SW 1271 (cell line): ENCODE measurements at regions not wholly inside any gene's neighbourhood (a gene's known extent, or its start where the extent isn't known, plus 50 kb on each side); places are given as distances from the start of the nearest gene placed in this dataset.

ENCODE experiments used
- DNase-seq, 2 experiments: peaks; one replicate each; lab custom pipeline; 2025; lab: John Stamatoyannopoulos, UW

DNA sequence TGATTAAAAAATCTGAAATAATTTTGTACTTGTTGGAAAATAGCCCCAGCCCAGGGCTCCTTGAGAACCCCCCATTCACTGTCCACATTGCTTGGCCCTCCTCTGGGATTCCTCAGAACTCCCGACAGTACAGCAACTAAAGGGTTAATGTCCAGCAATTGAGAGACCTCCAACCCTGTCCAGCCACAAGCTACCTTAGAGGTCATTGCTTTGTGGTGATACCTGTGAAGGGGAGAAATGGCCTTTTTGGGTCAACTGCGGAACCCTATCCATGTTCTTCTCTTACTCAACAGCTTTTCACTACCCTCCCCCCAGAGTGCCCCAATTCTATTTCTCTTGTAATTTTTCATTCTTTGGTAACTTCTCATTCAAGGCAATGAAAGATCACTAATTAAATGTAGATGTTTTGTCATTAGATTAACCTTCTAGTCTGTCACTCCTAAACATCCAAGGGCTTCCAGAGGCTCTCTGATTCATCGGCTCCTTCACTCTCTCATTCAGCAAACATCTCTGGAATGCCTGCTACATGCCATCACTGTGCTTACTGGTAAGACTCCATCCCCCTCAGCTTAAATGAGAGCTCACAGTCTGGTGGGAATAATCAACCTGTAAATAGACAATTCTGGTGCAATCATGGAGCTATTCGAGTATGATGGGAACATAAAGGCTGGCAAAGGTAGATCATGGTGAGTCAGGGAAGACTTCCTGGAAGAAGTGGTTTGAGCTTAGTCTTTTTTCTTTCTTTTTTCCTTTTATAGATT, 241.4 kb upstream of the PGRMC2 start:
- peak; percentile 71 to 94 for DNase-seq

DNA sequence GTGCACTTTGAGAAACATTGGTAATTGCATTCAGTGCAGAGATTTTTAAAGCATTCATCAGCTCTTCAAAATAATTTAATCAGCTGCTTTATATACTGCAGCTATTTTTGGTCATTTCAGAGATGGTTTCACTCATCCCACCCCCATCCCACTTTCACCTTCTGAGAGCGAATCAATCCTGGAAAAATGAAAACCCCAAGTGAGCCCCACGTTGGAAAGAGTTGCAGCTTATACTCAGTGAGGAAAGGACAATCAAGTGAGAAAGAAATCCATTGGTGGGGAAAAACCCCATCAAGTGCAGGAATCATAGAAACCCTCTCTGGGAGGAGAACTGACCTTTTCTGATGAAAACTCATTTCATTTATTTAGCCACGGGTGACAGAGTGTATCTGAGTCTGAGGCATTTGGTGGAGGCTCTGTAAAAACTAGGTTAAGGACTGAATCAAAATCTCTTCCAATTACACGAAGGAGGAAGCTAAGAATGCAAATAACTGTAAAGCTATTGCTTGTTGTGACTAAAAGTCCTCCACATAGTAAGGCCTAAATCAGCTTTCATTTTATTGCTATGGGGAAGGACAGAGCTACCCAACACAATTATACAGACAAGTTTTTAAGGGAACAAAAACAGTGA, 240.4 kb upstream of the PGRMC2 start:
- DNase-seq, result no peak

DNA sequence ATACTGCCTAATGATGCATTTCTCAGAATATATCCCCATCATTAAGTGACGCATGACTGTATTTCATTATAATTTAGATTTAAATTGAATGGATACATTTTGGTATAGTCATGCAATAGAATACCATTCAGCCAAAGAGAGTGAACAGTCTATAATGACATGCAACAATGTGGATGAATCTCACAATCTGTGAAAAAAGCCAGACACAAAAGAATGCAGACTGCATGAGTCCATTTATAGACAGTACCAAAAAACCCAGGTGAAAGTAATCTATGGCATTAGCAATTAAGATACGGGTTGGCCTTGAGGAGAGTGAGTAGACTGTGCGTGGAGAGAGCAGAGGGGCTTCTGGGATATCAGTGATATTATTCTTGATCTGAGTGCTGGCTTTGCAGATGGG, 239.7 kb upstream of the PGRMC2 start:
- no peak for DNase-seq

DNA sequence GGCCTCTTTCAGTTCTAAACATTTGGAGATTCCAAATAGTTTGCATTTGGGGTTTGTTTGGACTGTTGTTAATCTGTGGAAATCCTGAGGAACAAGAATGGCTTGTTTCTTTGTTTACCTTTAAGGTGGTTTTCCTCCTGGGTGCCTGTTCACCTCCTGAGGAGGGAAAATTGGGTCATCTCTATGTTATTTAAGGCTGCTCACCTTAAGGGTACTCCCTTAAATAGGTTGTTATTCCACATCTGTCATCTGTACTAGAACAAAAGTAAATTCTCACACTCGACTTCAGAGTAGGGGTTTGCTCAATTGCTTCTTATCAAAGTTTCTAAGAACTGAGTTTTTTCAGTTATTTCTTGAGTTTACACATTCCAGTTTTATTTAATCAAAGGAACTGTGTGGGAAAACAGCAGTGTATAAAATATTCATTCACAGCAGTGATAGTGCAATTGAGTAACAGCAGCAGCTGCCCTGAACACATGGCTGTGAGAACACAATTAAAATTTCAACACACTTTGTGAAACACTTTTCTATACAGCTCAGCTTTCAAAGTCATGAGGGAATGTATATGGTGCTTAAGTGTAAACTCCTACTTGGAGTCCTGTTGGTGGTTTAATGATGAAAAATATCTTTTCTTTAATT, 238.5 kb upstream of the PGRMC2 start:
- no peak for DNase-seq

DNA sequence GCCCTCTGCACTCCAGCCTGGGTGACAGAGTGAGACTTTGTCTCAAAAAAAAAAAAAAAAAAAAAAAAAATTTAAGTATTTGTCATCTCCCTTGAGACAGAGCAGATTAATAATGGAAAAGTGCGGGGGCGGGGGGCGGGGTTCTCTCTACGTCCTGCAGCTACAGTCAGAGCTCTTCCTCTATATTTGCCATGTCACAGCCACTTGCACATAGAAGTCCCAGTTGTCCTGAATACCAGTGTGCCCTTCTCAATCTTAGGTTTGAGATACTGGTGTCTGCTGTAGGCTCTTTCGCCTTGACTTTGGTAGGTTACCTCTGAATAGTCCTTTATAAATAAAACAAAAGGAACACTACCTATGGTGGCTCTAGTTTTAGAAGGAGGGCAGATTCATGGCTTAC, 237.8 kb upstream of the PGRMC2 start:
- no peak for DNase-seq

DNA sequence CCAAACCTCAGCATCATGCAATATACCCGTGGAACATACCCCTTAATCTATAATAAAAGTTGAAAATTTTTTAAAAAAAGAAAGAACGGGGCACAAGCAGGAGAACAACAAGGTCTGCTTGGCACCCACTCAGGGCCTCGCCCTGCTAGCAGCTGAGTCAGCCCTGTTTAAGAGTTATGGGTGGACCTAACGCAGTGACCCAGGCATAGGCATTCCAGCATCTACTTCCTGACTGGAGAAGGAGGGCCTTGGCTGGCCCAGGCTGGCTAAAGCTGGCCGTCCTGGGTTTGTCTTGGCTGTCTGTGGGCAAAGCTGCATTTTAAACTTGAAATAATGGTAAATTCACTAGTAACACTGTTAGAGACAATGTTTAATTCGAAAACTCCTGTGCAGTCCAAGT, 236.7 kb upstream of the PGRMC2 start:
- DNase-seq, result peak; percentile 8 to 47

DNA sequence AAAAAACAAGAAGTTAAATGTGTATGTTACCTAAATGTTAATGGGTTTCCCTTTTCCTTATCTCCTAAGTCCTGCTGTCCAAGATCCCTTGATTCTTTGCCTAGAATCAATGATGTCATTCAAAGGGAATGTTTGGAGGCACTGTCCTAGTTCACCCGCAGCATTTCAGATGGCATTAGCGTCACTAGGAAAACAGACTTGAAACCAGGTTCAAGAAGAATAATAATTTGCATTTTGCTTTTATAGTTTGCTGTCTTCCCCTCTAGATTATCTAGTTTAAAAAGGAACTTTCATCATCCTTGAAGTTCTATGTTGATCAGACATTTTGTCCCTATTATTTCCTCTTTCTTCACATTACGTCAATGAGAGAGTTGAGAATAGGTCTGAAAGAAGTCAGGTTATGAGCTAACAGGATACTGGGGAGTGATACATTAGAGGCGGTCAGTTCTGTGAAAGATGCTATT, 234.1 kb upstream of the PGRMC2 start:
- DNase-seq, result no peak

DNA sequence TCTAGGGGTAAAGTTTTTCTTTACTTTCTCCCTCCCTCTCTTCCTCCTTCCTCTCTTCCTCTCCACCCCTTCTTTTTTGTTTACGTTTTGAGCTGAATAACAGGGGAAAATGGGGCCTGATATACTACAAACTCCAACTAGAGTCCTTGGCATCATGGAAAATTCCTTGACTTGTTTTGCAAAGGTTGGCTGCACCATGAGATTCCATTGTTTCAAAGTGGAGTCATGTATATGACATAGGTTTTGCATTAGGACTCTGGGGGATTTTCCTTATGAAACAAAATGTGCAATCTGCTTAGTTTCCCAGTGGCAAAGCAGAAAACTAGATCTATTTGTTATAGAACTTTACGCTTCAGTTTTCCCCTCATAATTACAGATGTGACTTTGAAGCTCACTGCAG, 233.5 kb upstream of the PGRMC2 start:
- DNase-seq, result no peak

DNA sequence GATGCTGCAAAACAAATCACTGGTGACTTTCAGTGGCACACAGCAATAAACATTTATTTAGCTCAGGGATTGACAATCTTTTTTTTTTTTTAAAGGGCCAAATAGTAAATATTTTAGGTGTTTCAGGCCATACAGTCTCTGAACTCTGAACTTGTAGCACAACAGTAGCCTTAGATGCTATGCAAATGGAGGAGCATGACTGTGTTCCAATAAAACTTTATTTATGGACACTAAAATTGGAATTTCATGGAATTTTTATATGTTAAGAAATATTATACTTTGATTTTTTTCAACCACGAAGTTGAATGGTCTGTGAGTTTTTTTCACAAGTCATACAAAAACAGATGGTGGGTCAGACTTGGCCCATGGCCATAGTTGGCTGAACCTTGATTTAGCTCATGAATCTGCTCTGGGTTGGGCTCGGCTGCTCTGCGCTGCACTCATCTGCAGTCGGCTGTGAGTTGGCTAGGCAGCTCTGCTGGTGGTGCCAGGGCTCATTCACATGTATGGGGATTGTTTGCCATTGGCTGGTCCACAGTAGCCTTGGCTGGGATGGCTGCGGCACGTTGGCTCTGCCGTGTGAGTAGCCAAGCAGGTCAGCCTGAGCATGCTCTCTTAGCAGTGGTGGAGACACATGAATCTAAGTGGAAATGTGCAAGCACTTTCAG, 231.7 kb upstream of the PGRMC2 start:
- DNase-seq, result no peak

DNA sequence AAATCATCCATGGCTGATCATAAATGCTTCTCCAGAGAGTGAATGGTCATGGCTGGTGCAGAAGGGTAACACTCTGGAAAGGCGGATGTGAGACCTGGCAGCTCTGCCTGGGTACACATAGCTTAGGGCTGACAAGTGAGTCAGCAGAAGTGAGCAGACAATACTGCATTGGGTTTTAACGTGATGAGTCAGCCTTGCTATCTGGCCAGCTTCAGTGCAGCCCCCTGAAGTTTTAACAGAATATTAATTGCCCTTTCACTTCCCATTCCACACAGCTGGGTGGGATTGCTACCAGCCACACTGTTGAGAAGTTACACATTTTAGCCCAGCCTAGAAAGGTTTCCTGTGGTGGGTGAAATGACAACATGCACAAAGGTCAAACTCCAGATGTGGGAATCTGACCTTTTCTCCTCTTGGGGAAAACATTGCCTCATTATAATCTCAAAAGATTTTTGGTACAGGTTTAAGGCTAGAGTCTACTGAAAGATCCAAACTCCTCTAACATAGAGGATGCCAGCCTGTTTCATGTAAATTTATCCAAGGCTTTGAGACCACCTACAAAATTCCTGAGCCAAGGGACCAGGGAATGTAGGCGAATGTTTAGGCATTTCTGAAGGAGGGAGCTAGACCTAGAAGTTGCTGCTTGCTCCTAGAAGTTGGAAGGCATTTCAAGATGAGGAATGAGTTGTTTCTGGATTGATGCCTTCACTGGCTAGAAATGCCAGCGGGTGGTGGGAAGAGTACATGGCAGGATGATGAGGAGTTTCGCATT, 230.3 kb upstream of the PGRMC2 start:
- DNase-seq, result peak; percentile 76 to 96

DNA sequence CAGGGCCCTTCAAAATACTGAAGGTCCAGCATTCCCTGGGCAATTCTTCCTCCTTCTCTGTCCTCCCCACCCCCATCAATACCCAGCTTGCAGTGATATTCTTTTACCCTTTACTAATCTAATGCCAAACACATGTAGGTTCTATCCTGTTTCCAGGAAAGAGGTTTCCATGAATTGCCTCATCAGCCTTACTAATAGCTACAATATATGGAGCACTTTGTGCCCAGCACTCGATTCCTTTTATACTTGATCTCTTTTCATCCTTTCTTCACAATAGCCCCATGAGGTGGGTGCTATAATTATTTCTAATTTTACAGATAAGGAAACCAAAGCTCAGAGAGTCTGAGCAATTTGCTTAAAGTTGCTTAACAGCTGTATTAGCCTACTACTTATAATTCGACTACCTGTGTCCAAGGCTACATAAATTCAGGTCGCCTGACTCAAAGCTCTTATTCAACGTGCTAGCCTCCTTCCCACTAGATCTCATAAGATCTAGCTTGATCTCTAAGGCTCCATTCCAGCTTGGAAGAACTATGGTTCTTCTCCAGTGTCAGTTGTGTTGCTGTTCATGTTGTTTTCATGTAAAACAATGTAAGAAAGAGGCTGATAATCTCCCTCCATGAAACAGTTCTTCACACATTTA, 229.6 kb upstream of the PGRMC2 start:
- DNase-seq, result no peak

DNA sequence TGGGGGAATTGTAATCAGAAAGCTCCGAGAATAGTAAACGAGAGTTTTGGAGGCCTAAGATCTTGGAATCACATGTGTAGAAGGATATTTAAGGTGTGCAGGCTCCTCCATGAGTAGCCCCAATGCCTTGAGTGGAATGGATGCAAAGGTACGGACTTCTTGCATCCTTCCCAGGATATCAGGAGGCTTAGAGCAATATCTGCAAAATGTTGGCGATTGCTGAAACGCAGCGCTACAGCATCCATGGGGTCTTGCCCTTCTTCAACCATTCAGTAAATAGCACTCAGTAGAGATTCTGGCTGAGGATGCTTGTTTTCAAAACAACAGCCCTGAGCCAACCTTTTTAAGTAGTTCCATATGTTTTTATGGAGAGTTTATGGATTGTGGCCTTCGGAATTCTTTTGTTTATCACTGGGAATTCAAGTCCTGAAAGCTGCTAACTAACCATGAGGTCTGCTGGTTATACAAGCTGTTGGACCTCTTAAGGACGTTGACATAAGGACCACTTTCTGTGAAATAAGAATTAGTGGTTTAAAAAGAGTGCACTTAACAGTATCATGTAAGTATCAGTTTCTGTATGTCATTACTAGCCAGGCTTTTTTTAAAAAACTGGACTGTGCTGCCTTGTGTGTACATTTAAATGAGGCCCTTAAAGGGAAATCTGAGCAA, 228.8 kb upstream of the PGRMC2 start:
- DNase-seq, result no peak

DNA sequence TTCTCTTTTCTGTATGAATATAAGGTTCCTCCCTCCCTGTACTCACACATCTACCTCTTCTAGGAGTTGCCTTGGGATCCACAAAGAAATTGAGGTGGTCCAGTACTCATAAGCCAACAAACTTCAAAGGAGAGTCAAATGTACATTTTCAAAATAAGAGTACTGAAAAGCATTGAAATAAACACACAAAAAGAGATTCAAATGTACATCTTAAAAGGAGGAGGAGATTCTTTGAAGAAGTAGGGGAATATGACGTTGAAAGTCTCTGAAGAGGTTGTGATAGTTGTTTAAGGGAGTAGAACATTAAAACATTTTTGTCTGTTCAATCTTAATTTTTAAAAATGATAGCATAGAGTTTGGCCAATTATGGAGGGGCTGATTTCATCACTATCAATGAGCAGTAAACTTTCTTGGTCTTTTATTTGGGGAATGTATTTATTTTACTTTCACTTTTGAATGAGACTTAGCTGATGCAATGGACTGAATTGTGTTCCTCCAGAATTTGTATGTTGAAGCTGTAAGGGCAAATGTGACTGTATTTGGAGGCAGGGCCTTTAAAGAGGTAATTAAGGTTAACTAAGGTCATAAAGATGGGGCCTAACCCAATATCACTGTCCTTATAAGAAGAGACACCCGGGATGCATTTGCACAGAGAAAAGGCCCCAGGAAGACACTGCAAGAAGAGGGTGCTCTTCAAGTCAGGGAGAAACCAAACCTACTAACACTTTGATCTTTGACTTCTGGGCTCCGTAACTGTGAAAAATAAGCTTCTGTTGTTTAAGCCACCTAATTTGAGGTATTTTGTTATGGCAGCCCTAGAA, 226.3 kb upstream of the PGRMC2 start:
- peak in 1 of 2 experiments; percentile 6 for DNase-seq

DNA sequence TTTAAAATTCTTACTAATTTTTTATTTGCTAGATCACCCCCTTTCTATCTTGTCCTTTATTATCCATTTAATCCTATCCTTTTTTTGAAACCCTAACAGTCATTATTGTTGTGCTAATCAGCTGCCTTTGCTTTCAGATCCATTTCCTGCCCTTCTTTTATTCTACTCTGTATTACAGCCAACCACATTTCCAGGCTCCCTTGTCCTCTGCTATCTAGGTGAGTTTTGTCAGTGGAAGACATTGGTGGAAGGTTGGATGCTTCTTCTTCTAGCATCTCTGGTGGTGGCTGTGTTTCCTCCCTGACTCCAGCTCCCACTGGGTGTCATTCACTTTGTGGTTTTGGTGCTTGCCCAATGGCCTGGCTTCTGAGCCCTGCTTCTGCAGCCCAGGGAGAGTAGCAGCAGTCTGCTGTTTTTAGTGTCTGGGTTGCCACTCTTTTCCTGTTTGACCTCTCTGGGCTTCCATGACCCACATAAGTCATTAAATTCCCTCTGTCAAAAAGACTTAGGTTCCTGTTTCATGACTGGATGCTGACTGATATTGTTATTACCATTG, 225.2 kb upstream of the PGRMC2 start:
- DNase-seq, result no peak

DNA sequence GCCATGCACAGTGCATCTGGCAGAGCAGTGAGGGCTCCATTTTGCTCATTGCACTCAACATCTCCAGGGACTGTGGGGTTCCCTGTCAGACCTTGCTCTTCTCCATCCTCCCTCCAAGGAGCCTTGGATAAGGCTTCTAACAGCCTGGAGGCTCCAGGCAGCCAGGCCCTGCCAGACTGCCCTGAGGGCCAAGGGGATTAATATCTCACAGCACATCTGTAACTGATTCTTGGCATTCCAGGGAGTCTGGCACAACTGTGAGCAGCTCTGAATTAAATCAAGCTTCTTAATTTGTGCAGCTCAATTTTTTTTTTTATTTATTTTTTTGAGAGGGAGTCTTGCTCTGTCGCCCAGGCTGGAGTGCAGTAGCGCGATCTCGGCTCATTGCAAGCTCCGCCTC, 224.5 kb upstream of the PGRMC2 start:
- no peak for DNase-seq

DNA sequence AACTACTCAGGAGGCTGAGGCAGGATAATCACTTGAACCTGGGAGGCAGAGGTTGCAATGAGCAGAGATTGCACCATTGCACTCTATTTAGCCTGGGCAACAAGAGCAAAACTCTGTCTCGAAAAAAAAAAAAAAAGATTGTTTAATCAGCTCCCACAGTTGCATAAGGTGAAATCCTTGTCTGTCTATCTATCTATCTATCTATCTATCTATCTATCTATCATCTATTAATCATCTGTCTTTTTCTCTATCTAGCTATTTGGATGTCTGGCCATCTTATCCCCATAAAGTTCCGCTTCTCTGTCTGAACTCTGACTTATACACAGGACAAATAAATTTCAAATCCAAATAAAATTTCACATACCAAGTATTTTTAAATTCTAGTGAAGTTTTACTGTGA, 223.2 kb upstream of the PGRMC2 start:
- no peak for DNase-seq

DNA sequence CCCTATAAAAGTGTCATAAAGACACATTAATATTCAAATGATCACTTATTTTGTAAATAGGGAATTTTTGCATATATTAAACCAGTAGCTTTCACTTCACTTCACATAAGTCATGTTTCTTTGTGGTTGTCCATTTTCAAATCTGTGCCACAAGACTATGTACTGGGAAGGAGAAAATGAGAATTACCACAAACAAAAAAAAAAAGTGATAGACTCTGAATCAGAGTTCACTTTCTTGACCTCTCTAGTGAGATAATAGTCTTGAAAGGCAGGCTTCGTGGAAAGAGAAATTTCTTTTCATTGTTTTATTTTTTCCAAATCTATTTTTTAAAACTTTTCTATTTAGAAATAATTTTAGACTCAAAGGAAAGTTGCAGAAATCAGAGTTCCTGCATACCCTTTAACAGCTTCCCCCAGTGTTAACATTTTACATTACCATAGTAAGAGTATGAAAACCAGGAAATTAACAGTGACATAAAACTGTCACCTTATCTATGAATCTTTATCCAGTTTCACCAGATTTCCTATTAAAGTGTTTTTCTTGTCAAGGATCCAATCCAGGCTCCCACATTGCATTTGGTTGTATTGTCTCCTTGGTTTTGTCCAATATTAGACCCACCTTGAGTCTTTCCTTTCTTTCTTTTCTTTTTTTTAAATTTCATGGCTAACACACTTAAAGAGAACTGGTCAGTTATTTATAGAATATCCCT, 215.4 kb upstream of the PGRMC2 start:
- no peak for DNase-seq

DNA sequence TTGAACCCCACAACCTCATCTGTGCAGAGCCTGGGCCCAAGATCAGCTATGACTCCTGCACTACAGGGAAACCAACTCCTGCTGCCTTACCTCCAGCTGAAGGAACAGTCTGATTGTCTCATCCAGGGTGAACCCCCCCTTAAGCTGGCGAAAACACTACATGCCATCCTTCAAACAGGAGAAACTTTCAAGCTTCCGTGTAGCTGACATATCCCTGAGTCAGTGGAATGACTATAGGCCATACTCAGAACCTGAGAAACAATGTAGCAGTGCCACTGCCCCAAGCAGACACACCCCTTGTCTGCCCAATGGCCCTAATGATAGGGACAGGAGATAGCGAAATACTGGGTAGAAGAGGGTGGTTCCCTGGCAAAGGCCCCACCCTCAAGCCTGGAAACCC, 213.6 kb upstream of the PGRMC2 start:
- DNase-seq, result no peak
